Tibial nerve (tissue), 3 donors: ENCODE measurements at regions not wholly inside any gene's neighbourhood (a gene's known extent, or its start where the extent isn't known, plus 50 kb on each side); places are given as distances from the start of the nearest gene placed in this dataset.

Source experiments
- POLR2A ChIP-seq, 2 donors: fragments of 450-650 bp; IDR thresholded peaks; one replicate each; pipeline ENCODE4 v1.6.1; 2017; ENCODE audit warnings: antibody characterized with exemption in 2 of 2, mild to moderate bottlenecking in 2 of 2, moderate library complexity in 2 of 2
- TF ChIP-seq, protein P1 (sequence below), 5 experiments: fragments of 200-600 bp in 3 of 5; fragments of 450-650 bp in 2 of 5; sonication (generic) in 3 of 5; IDR thresholded peaks; one replicate each; pipeline ENCODE4 v1.5.1; 2016 to 2019; ENCODE audit warnings: antibody characterized with exemption in 5 of 5, mild to moderate bottlenecking in 3 of 5, moderate library complexity in 2 of 5

- no peak for TF ChIP-seq POLR2A (IDR thresholded peaks at IDR 0.05)
- TF ChIP-seq, protein P1, sequence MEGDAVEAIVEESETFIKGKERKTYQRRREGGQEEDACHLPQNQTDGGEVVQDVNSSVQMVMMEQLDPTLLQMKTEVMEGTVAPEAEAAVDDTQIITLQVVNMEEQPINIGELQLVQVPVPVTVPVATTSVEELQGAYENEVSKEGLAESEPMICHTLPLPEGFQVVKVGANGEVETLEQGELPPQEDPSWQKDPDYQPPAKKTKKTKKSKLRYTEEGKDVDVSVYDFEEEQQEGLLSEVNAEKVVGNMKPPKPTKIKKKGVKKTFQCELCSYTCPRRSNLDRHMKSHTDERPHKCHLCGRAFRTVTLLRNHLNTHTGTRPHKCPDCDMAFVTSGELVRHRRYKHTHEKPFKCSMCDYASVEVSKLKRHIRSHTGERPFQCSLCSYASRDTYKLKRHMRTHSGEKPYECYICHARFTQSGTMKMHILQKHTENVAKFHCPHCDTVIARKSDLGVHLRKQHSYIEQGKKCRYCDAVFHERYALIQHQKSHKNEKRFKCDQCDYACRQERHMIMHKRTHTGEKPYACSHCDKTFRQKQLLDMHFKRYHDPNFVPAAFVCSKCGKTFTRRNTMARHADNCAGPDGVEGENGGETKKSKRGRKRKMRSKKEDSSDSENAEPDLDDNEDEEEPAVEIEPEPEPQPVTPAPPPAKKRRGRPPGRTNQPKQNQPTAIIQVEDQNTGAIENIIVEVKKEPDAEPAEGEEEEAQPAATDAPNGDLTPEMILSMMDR (IDR thresholded peaks at IDR 0.05): no peak
Measured at GRCh38 chr20:8948442-8949020, 120.4 kb upstream of the PLCB4 start.
